Ovary (tissue), 7 donors: ENCODE measurements at regions not wholly inside any gene's neighbourhood (a gene's known extent, or its start where the extent isn't known, plus 50 kb on each side); places are given as distances from the start of the nearest gene placed in this dataset.

Experiments
- DNase-seq, 5 donors: peaks; one replicate each; pipeline ENCODE4 v3.0.0-alpha.2; 2019 to 2020
- H3K27ac ChIP-seq, 2 donors: fragments of 200-600 bp; one replicate each; pipeline versions ENCODE4 v1.5.1 to v1.8.0; 2019 to 2022
- H3K27me3 ChIP-seq: fragments of 200-600 bp; one replicate; pipeline ENCODE4 v1.8.0; 2022
- H3K36me3 ChIP-seq: fragments of 200-600 bp; sonication (generic); one replicate; pipeline ENCODE4 v1.5.1; 2019
- H3K4me1 ChIP-seq: one replicate; pipeline ENCODE4 v1.8.1; 2013; ENCODE audit warnings: mild to moderate bottlenecking, moderate library complexity; ENCODE audit not compliant: insufficient read depth
- H3K4me3 ChIP-seq: fragments of 200-600 bp; sonication (generic); one replicate; pipeline ENCODE4 v1.5.1; 2017
- H3K9me3 ChIP-seq, 2 donors: fragments of 200-600 bp in 1 of 2; sonication (generic) in 1 of 2; one replicate each; pipeline versions ENCODE4 v1.5.1 to v1.8.1; 2013 to 2019; ENCODE audit warnings: mild to moderate bottlenecking in 1 of 2, moderate library complexity in 1 of 2
- EP300 ChIP-seq: sonication (generic); formaldehyde crosslinking; IDR thresholded peaks from one replicate; pipeline ENCODE4 v1.6.1; 2017; ENCODE audit warnings: antibody characterized with exemption
- POLR2A ChIP-seq: fragments of 450-650 bp; IDR thresholded peaks from one replicate; pipeline ENCODE4 v1.6.1; 2017; ENCODE audit warnings: antibody characterized with exemption, mild to moderate bottlenecking, moderate library complexity
- WGBS, 3 donors: extraction: QIAGEN DNeasy Blood & Tissue Kit in 1 of 3; methylation state at CpG; one replicate each; pipeline versions ENCODE4 v1.1.5 to v1.1.7; 2013 to 2017; 5-methylcytosine and 5-hydroxymethylcytosine counted together
- intact Hi-C, 4 donors: fragments of 100-400 bp; cut with DNase I; formaldehyde crosslinking; loops; one replicate each; pipeline versions ENCODE4 v1.11.0 to v1.15.1; 2022 to 2023
- TF ChIP-seq, protein P1 (sequence below), 3 donors: fragments of 450-650 bp in 2 of 3; fragments of 200-600 bp in 1 of 3; IDR thresholded peaks; one replicate each; pipeline versions ENCODE4 v1.5.1 to v1.8.0; 2016 to 2022; ENCODE audit warnings: antibody characterized with exemption in 3 of 3, mild to moderate bottlenecking in 1 of 3
- donor health status: DM: no; HTN: no; CAD: no; lungs with moderate emphysema.
- donor health status: DM: no; HTN: no; CAD: no.
- donor health status: Bipolar disorder and iron deficiency.
- donor health status: DM: no; HTN: no; CAD: no.
- donor health status: DM: yes; HTN: yes; CAD: no.

DNA sequence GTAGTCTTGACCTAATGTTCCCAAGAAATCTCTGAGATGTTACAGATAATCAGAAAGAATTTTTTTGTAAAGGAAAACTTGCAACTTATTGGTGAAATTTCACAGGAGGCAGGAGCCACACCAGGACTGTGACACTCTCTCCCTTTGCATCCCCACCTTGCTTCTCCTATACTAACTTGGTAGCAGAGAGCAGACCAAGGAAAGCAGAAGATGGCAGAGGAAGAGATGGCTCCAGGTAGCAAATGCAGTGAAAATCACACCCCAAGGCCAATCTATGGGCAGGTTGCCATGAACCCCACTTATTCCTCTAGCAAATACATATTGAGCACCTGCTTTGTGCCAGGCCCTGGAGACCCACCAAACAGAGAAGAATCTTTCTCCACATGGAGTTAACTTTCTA lies 303.4 kb upstream of the C1orf174 start:
- no peaks in the 10 kb centered on the region for H3K9me3 ChIP-seq
- H3K27me3 ChIP-seq, result no peaks in the 10 kb centered on the region
- TF ChIP-seq, protein P1, sequence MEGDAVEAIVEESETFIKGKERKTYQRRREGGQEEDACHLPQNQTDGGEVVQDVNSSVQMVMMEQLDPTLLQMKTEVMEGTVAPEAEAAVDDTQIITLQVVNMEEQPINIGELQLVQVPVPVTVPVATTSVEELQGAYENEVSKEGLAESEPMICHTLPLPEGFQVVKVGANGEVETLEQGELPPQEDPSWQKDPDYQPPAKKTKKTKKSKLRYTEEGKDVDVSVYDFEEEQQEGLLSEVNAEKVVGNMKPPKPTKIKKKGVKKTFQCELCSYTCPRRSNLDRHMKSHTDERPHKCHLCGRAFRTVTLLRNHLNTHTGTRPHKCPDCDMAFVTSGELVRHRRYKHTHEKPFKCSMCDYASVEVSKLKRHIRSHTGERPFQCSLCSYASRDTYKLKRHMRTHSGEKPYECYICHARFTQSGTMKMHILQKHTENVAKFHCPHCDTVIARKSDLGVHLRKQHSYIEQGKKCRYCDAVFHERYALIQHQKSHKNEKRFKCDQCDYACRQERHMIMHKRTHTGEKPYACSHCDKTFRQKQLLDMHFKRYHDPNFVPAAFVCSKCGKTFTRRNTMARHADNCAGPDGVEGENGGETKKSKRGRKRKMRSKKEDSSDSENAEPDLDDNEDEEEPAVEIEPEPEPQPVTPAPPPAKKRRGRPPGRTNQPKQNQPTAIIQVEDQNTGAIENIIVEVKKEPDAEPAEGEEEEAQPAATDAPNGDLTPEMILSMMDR (IDR thresholded peaks at IDR 0.05), result no peak
- TF ChIP-seq POLR2A (no peak), EP300 (no peak)
- no peak overlapping the region for H3K4me3 ChIP-seq
- H3K4me1 ChIP-seq, result no peaks in the 10 kb centered on the region
- intact Hi-C loops, result no loop called here
- no peak for DNase-seq
- H3K27ac ChIP-seq, result no peak overlapping the region
- no peaks in the 10 kb centered on the region for H3K36me3 ChIP-seq

DNA sequence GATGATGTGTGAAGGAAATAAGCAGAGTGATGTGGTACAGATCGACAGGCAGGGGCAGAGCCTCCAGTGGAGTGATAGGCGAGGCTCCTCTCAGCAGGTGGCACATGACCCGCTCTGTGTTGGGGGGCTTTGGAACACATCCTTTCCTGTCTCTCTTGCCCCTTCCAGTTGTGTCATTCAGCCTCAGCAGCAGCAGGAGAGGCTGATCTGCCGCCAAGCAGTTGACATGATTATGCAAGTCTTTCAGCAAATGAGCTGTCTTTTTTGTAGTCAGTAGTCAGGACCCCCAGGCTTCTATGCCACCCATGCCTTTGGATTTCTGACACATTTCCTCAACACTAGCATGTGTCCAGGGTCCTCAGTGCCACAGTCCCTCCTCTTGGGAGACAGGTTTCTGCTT lies 307.1 kb upstream of the C1orf174 start:
- no peaks in the 10 kb centered on the region for H3K36me3 ChIP-seq
- WGBS, 3 donors, result 71 to 84% (median 78%) methylated on average over 4 of the region's 4 CpGs
- H3K9me3 ChIP-seq, result no peaks in the 10 kb centered on the region
- no peak for DNase-seq
- no peaks in the 10 kb centered on the region for H3K4me1 ChIP-seq
- H3K27ac ChIP-seq, result no peak overlapping the region
- H3K27me3 ChIP-seq, result no peaks in the 10 kb centered on the region
- no peak overlapping the region for H3K4me3 ChIP-seq
- TF ChIP-seq EP300 (no peak), POLR2A (no peak)
- TF ChIP-seq, protein P1 (IDR thresholded peaks at IDR 0.05), result no peak
- intact Hi-C loops, result no loop called here

DNA sequence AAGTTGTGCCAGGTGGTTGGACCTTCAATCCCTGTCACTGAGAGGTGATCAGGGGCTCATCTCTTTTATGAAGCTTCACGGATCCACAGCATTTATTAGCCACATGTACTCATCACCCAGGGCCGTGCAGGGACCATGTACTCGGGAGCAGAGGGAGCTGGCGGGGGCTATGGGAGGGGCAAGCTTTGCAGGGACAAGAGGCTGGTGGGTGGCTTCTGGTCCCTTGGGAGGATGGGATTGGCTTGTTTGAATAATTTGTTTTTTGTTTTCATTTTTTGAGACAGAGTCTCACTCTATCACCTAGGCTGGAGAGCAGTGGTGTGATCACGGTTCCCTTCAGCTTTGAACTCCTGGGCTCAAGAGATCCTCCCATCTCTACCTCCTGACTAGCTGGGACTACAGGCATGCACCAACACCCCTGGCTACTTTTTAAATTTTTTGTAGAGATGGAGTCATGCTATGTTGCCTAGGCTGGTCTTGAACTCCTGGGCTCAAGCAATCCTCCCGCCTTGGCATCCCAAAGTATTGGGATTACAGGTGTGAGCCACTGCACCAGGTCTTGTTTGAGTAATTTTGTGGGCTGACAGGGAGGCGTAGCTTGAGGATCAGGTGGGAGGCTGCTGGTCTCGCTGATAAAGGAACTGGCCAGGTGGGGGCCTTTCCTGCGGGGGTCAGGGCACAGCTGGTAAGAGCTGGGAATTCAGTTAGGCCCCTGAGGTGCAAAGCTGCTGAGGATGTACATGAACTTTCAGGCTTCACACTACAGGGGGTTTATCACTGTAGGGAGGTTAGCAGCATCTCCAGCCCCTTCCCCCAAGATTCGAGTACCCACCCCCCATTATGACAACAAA lies 308.0 kb upstream of the C1orf174 start:
- intact Hi-C loops, result no loop called here
- H3K9me3 ChIP-seq, result no peaks in the 10 kb centered on the region
- no peaks in the 10 kb centered on the region for H3K27me3 ChIP-seq
- no peaks in the 10 kb centered on the region for H3K36me3 ChIP-seq
- no peak for DNase-seq
- 77 to 87% (median 79%) methylated on average over 10 of the region's 10 CpGs for WGBS, 3 donors
- no peak overlapping the region for H3K27ac ChIP-seq
- TF ChIP-seq EP300, result no peak
- TF ChIP-seq, protein P1 (IDR thresholded peaks at IDR 0.05), result no peak
- TF ChIP-seq POLR2A, result no peak
- no peaks in the 10 kb centered on the region for H3K4me1 ChIP-seq
- no peak overlapping the region for H3K4me3 ChIP-seq

DNA sequence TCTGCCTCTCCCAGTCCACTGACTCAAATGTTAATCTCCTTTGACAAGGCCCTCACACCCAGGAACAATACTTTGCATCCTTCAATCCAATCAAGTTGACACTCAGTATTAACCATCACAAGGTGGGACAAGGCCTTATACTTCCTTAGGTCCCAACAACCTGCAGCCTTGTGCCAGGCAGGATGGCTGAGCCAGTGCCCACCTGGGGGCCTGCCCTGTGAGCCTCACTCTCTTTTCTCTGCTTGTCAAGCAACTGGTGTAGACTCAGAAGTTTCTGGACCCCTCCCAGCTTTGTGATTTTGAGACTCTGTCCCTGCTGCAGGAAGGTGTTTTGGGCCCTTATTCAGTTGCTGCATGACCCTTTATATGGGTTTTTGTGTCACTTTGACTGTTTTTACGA lies 310.0 kb upstream of the C1orf174 start:
- Histone ChIP-seq H3K4me1 (no peaks in the 10 kb centered on the region), H3K36me3 (no peaks in the 10 kb centered on the region), H3K9me3 (no peaks in the 10 kb centered on the region), H3K27ac (no peak overlapping the region), H3K27me3 (no peaks in the 10 kb centered on the region), H3K4me3 (no peak overlapping the region)
- no peak for DNase-seq
- no peak for TF ChIP-seq EP300
- TF ChIP-seq, protein P1 (IDR thresholded peaks at IDR 0.05), result no peak
- TF ChIP-seq POLR2A, result no peak
- WGBS, 3 donors, result 52 to 72% (median 68%) methylated on average over 1 of the region's 1 CpG
- intact Hi-C loops, result no loop called here
